B cell (primary cell): ENCODE measurements at regions not wholly inside any gene's neighbourhood (a gene's known extent, or its start where the extent isn't known, plus 50 kb on each side); places are given as distances from the start of the nearest gene placed in this dataset.

Experiments used
- ATAC-seq: fragments of 200-7000 bp; cut with Tn5 transposase; one replicate; pipeline ENCODE4 v1.10.0; 2021; ENCODE audit warnings: low read depth, mild to moderate bottlenecking, moderate number of reproducible peaks, moderate library complexity
- CTCF ChIA-PET: fragments of 350-600 bp; sonication (Branson Sonifier 250); formaldehyde crosslinking; loops from one replicate; lab custom pipeline; 2021; ENCODE audit warnings: antibody characterized with exemption, inconsistent platforms; lab: Charles Lee
- POLR2A ChIA-PET: fragments of 350-600 bp; sonication (Branson Sonifier 250); formaldehyde crosslinking; loops from one replicate; lab custom pipeline; 2021; ENCODE audit warnings: antibody characterized with exemption; lab: Charles Lee
- DNase-seq: peaks from one replicate; pipeline ENCODE4 v3.0.0; 2013
- H2AFZ ChIP-seq: 2 replicates; pipeline ENCODE4 v1.6.1; 2012; ENCODE audit warnings: mild to moderate bottlenecking, low read depth, low read length; ENCODE audit not compliant: insufficient read depth, poor library complexity, severe bottlenecking
- H3K27ac ChIP-seq, 2 donors: 1 replicate in 1 of 2; 2 replicates in 1 of 2; pipeline ENCODE4 v1.5.1; 2012 to 2013; ENCODE audit warnings: low read length in 2 of 2, mild to moderate bottlenecking in 2 of 2, moderate library complexity in 1 of 2
- H3K27me3 ChIP-seq, 4 experiments: fragments of 200-600 bp in 1 of 4; sonication (generic) in 1 of 4; replicated peaks in 1 of 4; 1 replicate in 2 of 4; 2 replicates in 2 of 4; pipeline versions ENCODE4 v1.6.1 to v1.7.0; 2013 to 2016; ENCODE audit warnings: low read length in 3 of 4, mild to moderate bottlenecking in 2 of 4, mixed read lengths in 1 of 4, moderate library complexity in 1 of 4; ENCODE audit not compliant: insufficient read depth in 4 of 4, control insufficient read depth in 3 of 4; ENCODE audit errors: control extremely low read depth in 1 of 4
- H3K36me3 ChIP-seq, 2 experiments: replicated peaks in 1 of 2; 1 replicate in 1 of 2; 2 replicates in 1 of 2; pipeline versions ENCODE4 v1.6.1 to v1.7.1; 2013; ENCODE audit warnings: low read length in 1 of 2; ENCODE audit not compliant: insufficient read depth in 2 of 2, control insufficient read depth in 1 of 2; ENCODE audit errors: control extremely low read depth in 1 of 2, extremely low read depth in 1 of 2
- H3K4me1 ChIP-seq, 2 donors: fragments of 200-600 bp in 1 of 2; sonication (generic) in 1 of 2; 1 replicate in 1 of 2; 2 replicates in 1 of 2; pipeline versions ENCODE4 v1.5.1 to v1.6.1; 2013 to 2017; ENCODE audit warnings: low read length in 2 of 2; ENCODE audit not compliant: control insufficient read depth in 2 of 2, insufficient read depth in 2 of 2
- H3K4me2 ChIP-seq: replicated peaks from 2 replicates; pipeline ENCODE3; 2012; ENCODE audit warnings: mild to moderate bottlenecking, low read depth, low read length; ENCODE audit not compliant: poor library complexity, severe bottlenecking
- H3K4me3 ChIP-seq, 5 experiments: fragments of 200-600 bp in 1 of 5; sonication (generic) in 1 of 5; 1 replicate in 3 of 5; 2 replicates in 2 of 5; pipeline versions ENCODE4 v1.5.1 to v1.7.0; 2011 to 2016; ENCODE audit warnings: low read length in 4 of 5, mild to moderate bottlenecking in 4 of 5, low read depth in 2 of 5, control low read depth in 1 of 5, moderate library complexity in 1 of 5; ENCODE audit not compliant: insufficient read depth in 1 of 5; ENCODE audit errors: control extremely low read depth in 1 of 5, extremely low read depth in 1 of 5
- H3K79me2 ChIP-seq: fragments of 200-600 bp; sonication (generic); one replicate; pipeline ENCODE4 v1.6.0; 2016; ENCODE audit warnings: low read length; ENCODE audit not compliant: control insufficient read depth, insufficient read depth
- H3K9ac ChIP-seq: fragments of 200-600 bp; sonication (generic); 2 replicates; pipeline ENCODE4 v1.6.1; 2017; ENCODE audit warnings: mild to moderate bottlenecking, low read length, moderate library complexity
- H3K9me3 ChIP-seq, 3 donors: one replicate each; pipeline versions ENCODE4 v1.6.1 to v1.7.1; 2013; ENCODE audit warnings: low read length in 2 of 3; ENCODE audit not compliant: control insufficient read depth in 2 of 3, insufficient read depth in 1 of 3; ENCODE audit errors: control extremely low read depth in 1 of 3
- H4K20me1 ChIP-seq: 2 replicates; pipeline ENCODE4 v1.6.0; 2012; ENCODE audit warnings: mild to moderate bottlenecking, low read length; ENCODE audit not compliant: insufficient read depth, control insufficient read depth, poor library complexity, severe bottlenecking
- H3K27ac Mint-ChIP-seq: one replicate; pipeline ENCODE4 v1.8.0; 2021; ENCODE audit warnings: mixed read lengths
- H3K27me3 Mint-ChIP-seq: one replicate; pipeline ENCODE4 v1.8.0; 2021; ENCODE audit warnings: mixed read lengths
- H3K4me1 Mint-ChIP-seq: one replicate; pipeline ENCODE4 v1.8.0; 2021; ENCODE audit warnings: mixed read lengths
- H3K4me3 Mint-ChIP-seq: one replicate; pipeline ENCODE4 v1.8.0; 2021; ENCODE audit warnings: mixed read lengths
- H3K9me3 Mint-ChIP-seq: one replicate; pipeline ENCODE4 v1.8.0; 2022; ENCODE audit warnings: mixed read lengths; ENCODE audit not compliant: insufficient read depth
- CTCF ChIP-seq: fragments of 200-600 bp; IDR thresholded peaks from one replicate; pipeline ENCODE4 v1.8.0; 2022; ENCODE audit warnings: antibody characterized with exemption, mild to moderate bottlenecking
- EZH2 ChIP-seq: IDR thresholded peaks from 2 replicates; pipeline ENCODE4 v1.6.1; 2012; ENCODE audit warnings: borderline replicate concordance, low read depth, mild to moderate bottlenecking, moderate library complexity, low read length; ENCODE audit not compliant: insufficient read depth, poor library complexity, severe bottlenecking
- WGBS: methylation state at CpG from one replicate; pipeline ENCODE4 v1.1.5; 2013; ENCODE audit warnings: missing lambda C conversion rate; ENCODE audit not compliant: insufficient coverage; 5-methylcytosine and 5-hydroxymethylcytosine counted together
- intact Hi-C: fragments of 100-400 bp; cut with micrococcal nuclease; formaldehyde crosslinking; loops from one replicate; pipeline ENCODE4 v1.10.0; 2022

- DNase-seq (no peak), ATAC-seq (no peak)
- no peak overlapping the region for H3K9ac ChIP-seq
- H3K4me3 ChIP-seq, result no peak overlapping the region
- 91% methylated on average over 3 of the region's 3 CpGs for WGBS
- CTCF ChIA-PET, result no interaction called here
- H3K36me3 ChIP-seq, result no peaks in the 10 kb centered on the region
- POLR2A ChIA-PET, result no interaction called here
- no peak overlapping the region for H3K4me3 Mint-ChIP-seq
- H3K9me3 ChIP-seq, result no peaks in the 10 kb centered on the region
- no peak overlapping the region for H2AFZ ChIP-seq
- H4K20me1 ChIP-seq, result no peaks in the 10 kb centered on the region
- no peaks in the 10 kb centered on the region for H3K9me3 Mint-ChIP-seq
- peaks cover 0 to 9% (median 3%) of the 10 kb centered on the region in 4 experiments for H3K27me3 ChIP-seq
- no peak overlapping the region for H3K27ac Mint-ChIP-seq
- H3K27ac ChIP-seq, result no peak overlapping the region
- H3K4me2 ChIP-seq, result no peak overlapping the region
- H3K27me3 Mint-ChIP-seq, result peaks cover 51% of the 10 kb centered on the region
- H3K4me1 ChIP-seq, result no peaks in the 10 kb centered on the region
- intact Hi-C loops, result no loop called here
- H3K79me2 ChIP-seq, result no peaks in the 10 kb centered on the region
- no peaks in the 10 kb centered on the region for H3K4me1 Mint-ChIP-seq
- TF ChIP-seq CTCF (no peak), EZH2 (no peak)
These were observed 299.3 kb downstream of the DIRAS2 start for GRCh38 chr9:90343366-90343765.

GRCh38 chr9:90343991-90344390 is 298.6 kb downstream of the DIRAS2 start:
- Mint-ChIP-seq H3K27me3 (peaks cover 58% of the 10 kb centered on the region), H3K4me3 (no peak overlapping the region), H3K9me3 (no peaks in the 10 kb centered on the region), H3K27ac (no peak overlapping the region), H3K4me1 (no peaks in the 10 kb centered on the region)
- Histone ChIP-seq H3K79me2 (no peaks in the 10 kb centered on the region), H4K20me1 (no peaks in the 10 kb centered on the region), H3K36me3 (no peaks in the 10 kb centered on the region), H3K27me3 (peaks cover 0 to 10% (median 4%) of the 10 kb centered on the region in 4 experiments), H3K9me3 (peaks cover 0 to under 1% (median 0%) of the 10 kb centered on the region in 3 donors), H3K4me3 (no peak overlapping the region), H3K4me2 (no peak overlapping the region), H3K9ac (no peak overlapping the region), H3K27ac (no peak overlapping the region), H2AFZ (no peak overlapping the region), H3K4me1 (no peaks in the 10 kb centered on the region)
- no peak for TF ChIP-seq EZH2
- no peak for TF ChIP-seq CTCF
- ATAC-seq (no peak), DNase-seq (no peak)
- intact Hi-C loops, result no loop called here
- CTCF ChIA-PET, result no interaction called here
- POLR2A ChIA-PET, result no interaction called here
- no CpG with 5 or more reads among the region's 1 CpG for WGBS
